Stimulated activated CD4-positive, alpha-beta T cell treated with anti-CD3 and anti-CD28 coated beads, Interleukin-4, amount 100 ng/mL, for 1 hour (primary cell): ENCODE measurements at regions not wholly inside any gene's neighbourhood (a gene's known extent, or its start where the extent isn't known, plus 50 kb on each side); places are given as distances from the start of the nearest gene placed in this dataset.

Experiments
- DNase-seq: peaks from one replicate; pipeline ENCODE4 v3.0.0-alpha.2; 2020

DNA sequence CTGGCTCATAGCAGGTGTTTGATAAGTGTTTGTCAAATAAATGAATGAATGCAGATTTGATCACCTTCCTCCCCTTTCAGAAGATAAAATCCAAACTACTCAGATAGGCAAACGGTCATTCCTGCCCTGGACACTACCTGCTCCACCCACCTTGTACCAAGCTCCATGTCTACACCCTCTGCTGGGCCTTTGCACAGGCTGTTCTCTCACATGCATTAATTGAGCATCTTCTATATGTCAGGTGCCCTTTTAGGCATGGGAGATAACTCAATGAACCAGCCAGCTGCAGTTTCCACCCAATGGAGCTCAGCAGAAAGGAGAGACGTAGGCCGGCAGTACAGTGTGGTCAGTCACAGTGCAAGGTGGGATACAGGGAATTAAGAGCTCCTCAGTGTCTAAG lies 102.3 kb upstream of the CPEB4 start:
- DNase-seq, result no peak

DNA sequence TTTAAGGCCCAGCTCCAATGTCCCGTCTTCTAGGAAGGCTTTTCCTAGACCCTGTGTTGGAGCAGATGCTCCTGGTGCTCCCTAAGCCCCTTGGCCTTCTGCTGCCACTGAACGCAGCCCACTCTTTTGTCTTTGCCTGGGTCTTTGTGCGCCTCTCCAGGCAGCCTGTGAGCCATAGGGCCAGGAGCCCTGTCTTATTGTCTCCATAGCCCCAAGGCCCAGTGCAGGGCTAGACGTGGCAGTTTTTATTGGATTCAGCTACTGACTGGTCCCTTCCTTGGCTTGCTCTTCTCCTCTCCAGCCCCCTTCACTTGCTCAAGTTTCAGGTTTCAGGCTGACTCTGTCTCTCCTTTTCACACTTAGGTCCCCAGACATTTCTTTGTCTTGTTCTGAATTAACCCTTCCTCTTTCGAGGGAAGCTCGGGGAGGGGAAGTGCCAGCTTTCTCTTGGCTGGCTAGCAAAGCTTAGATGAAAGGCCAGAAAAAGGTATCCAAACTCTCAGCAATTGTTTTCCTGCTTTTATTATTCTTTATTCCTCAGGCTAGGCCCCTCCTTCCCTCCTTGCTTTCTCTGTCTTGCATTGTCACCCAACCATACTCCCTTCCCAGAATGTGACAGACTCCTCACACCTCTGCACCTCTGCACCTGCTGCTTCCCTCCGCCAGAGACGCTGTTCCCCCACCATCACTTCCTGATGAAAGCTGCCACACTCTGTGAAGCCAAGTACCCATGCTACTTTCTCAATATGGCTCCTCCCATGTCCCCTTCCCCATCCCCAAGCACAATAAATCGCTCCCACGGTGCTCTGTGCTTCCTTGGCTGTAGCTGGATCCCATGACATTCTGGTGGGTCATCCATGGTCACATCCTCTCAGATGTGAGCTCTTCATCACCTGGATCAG lies 101.6 kb upstream of the CPEB4 start:
- DNase-seq, result no peak

DNA sequence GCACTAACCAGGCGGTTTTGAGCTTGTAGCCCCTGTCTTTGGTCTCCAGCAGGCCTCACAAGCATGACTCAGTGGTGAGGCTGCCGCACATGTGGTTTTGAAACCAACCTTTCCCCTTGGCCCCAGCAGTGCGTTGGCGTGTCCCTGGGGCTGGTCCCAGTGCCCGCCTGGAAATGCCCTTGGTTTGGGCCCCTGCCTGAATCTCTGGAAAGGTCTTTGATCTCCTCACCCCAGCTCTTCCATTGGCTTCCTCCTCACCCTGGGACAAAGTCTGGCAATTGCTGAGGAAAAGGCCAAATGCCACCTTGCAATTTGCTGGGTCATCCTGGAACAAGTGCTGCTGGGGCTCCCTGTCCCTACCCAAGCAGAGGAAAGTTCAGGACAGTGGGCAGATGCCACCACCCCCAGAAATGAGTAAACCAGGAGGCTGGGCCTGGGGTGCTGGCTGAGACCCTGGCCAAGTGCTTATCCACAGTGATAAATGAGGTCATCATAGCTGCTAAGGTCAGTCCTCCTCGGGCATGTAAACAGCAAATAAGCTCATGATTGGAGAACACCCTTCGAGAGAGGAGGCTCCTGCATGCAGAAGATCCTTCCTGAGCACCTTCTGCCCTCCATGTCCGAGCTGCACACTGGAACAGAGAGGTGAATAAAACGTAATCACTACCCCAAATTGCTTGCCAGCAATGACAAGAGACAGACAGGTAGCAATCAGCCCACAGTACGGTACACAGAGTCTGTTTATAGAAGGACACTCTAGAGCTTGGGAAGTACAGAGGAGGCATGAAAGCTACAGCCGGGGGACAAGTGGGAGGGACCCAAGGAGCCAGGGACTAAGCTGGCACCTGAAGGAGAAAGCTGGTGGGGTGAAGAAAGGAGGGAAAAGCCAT lies 98.9 kb upstream of the CPEB4 start:
- DNase-seq, result no peak

DNA sequence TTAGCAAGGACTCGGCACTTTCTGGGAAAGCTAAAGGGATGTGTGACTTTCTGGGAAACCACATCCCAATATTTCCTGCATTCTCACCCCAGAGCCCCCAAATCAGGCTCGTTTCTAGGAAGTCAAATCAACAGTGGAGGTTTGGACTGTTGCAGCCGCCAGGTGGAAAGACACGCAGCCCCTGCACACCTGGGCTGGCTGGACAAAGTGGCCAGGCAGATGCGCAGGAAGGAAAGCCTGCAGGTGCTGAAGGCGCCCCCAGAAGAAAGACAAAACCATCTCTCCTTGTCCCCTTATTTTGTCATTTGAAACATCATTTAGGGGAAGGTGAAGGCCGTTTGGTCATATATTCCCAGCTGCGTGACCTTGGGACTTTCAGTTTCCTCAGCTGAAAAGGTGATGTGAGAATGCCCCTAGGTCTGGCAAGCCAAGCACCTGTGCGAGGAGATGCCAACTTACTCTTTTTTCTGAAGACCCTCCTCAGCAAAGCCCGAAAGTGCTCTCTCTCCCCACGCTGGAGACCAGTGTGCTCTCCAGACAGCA lies 97.9 kb upstream of the CPEB4 start:
- DNase-seq, result no peak

DNA sequence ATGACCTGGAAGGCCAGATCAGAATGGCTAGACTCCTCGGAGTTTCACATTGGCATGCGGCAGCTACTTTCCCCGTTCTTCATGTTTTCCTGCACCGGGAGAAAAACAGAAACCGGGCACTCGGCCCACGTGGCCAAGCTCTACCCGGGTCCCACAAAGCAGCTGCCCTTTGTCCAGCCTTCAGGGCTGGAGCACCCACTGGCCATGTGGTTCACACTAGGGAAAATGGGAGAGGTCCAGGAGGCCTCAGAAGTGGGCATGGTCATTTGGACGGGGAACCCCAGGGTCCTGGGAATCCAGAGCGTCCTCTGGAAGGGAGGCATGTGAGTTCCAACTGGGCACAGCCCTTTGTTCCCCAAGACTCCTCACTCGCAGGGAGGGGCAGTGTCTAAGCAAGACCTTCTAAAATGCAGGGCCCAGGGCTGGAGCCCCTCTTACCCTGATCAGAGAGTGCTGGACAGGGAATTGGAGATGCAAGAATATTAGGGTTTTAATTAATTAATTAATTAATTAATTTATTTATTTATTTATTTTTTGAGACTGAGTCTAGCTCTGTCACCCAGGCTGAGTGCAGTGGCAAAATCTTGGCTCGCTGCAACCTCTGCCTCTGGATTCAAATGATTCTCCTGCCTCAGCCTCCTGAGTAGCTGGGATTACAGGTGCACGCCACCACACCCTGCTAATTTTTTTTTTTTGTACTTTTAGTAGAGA lies 97.2 kb upstream of the CPEB4 start:
- DNase-seq, result no peak

DNA sequence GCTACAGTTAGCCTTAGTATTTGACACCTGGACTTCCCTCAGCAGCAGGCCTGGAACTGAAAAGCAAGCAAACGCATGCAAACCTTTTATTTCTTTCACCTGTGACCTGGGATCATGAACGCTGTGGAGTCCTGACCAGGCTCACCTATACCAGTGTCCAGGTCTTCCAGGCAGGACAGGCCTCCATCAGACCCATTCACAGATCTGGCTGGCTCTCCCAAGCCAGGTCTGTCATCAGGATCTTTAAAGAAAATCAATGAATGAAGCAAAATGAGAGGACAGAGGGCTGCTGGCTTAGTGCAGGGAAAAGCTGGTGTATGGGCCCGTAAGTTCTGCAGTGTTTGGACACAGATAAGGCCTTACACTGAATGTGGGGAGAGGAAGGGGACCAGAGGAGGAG lies 96.3 kb upstream of the CPEB4 start:
- no peak for DNase-seq

DNA sequence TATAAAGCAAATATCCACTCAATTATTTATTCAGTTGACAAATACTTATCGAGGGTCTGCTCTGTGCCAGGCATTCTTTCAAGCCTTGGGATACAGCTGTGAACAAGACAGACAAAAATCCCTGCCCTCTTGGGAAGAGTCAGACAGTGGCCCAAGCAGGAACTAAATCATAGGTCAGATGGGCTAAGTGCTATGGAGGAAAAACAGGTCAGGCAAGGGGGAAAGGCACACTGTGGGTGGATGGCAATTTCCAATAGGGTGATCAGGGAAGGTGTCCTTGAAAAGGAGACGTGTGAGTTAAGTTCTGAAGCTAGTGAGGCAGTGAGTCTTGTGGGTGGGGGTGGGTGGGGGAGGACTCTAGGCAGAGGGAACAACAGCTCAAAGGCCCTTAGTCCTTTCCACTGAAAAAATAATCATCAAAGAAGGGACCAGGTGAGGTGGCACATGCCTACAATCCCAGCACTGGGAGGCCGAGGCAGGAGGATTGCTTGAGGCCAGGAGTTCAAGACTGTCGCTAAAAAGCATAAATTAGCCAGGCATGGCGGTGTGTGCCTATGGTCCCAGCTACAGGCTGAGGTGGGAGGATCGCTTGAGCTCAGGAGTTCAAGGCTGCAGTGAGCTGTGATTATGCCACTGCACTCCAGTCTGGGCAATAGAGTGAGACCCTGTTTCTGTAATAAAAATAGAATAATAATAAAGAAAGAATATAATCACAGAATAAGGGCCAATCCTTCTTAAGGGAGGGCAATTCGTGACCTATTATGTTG lies 95.2 kb upstream of the CPEB4 start:
- DNase-seq, result no peak

DNA sequence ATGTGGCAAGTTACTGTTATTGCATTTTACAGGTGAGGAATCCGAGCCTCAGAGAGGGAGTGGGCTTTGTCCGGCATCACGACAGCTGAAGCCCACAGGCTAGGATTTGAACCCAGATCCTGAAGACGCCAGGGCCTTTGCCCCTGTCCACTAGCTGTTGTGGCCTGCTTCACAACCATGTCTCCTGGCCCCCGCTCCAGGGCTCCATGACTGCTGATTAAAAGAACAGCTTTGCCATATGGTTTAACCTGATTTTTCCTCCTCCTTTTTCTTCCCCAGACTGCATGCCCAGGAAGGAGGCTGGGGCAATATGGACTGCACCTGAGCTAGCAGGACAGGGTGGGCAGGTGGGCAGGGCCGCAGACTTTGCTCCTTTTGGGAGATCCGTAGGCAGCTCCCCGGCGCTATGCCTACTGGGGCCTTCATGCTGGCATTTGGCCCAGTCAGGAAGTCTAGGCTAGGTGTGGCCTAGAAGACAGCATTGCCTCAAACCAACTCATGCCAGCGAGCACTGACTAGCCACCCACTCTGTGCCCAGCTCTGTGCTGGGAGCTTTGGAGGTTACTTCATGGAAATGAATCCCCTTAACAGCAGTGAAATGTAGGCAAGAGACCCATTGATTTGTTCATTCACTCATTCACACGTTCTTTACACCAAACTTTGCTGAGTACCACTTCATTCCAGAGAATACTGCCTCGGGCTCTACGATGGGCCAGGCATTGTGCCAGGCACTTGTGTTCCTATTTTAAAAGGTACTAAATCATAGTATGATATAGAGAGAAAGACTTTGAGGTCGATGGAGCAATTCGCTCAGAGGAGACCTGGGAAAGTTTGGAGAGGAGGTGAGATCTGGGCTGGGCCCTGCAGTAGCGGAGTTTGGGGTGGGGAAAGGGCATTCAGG lies 94.3 kb upstream of the CPEB4 start:
- no peak for DNase-seq

DNA sequence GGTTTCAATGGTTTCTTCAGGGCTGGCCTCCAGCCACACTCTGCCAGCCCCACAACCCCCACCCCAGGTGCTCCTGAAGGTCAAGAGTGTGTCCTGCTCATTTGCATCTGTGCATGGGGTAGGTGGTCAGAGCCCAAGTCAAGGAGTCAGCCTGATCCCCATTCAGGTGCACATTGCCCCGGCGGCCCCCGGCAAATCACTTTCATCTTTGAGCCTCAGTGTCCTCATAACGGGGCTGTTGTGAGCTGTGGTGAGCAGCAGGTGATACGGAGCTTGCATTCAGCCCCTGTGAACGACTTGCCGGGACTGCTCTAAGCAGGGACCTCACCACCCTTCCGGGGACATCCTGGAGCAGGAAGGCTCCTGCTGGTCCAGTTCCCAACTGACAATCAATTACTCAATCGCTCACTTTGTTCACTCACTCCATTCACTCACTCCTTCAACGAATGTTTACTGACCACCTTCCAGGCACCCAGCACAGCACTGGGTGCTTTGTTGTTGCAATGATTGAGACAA lies 93.2 kb upstream of the CPEB4 start:
- no peak for DNase-seq

DNA sequence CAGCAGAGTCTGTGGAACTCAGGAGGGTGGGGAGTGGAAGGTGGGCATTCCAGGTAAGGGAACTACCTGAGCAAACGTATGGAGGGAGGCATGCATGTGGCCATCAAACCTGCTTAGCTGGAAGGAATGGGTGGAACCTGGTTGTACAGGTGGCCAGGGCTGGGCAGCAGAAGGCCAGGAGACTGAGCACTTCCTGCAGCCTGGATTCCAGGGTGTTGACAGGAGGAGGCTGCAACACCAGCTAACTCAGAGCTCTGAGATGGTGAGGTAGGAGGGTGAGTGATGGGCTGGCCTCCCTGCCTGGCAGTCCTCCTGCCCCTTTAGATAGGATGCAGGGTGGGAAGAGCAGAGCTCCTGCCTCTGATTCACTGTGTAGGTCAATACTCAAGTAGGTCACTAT lies 92.5 kb upstream of the CPEB4 start:
- DNase-seq, result no peak

DNA sequence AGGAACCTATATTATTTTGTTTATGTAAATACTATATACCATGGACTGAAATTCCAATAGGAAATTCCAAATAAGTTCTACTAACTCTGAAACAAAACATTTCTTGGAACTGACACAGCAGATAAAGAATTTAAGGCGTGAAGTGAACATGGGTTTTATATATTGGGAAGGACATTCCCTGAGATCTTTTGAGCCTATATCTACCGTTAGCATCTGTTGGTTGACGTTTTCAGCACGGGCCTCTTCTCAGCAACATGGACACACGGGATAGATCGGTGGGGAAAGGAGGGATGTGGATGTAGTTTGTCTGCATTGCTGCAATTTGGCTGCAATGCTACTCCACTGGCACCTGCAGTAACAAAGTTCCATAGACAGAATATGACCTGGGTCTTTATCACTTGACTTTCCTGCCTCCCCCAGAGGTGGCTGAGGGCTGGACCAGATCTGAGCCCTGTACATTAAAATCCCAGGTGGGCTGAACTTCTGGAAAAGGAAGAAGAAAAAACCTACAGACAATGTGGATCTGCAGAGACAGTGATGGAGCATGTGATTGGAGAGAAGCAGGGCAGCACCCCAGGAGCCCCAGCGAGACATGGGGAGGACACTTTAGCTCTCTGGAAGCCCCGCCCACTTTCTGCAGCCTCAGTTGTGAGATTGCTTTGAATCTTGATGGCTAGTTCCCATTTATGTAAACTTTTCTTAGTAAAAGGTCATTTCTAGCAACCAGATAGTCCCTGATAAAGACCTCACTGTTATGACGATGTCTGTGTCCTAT lies 91.2 kb upstream of the CPEB4 start:
- DNase-seq, result no peak

DNA sequence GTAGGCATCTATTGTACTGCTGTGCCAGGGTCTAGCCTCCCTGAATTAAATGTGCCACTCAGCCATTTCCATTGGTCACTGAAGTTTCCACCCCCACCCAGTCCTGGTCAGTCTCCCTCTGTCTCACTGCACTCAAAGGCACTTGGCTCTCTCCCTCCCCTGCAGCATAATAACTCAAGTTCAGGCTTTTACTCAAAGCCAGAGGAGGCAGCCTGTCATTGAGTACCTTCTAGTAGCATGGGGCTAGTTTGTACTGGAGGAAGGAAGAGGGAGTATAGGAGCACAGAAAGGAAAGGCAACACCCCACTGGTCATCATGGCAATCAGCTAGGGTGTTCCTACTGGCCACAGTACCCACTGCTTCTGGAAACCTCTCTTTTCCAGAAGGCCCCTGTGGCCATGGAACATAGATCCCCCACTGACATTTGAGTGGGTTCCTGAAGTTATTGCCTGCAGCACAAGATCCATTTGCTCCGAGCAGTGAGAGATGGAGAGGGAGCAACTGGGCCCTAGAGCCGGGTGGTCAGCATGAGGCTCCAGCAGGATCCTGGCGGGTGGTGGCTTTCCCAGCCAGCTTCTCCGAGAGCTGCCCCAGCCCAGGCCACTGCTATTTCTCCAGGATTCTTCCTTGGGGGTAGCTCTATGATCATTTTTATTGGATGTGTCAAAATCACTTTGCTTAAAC lies 89.9 kb upstream of the CPEB4 start:
- no peak for DNase-seq

DNA sequence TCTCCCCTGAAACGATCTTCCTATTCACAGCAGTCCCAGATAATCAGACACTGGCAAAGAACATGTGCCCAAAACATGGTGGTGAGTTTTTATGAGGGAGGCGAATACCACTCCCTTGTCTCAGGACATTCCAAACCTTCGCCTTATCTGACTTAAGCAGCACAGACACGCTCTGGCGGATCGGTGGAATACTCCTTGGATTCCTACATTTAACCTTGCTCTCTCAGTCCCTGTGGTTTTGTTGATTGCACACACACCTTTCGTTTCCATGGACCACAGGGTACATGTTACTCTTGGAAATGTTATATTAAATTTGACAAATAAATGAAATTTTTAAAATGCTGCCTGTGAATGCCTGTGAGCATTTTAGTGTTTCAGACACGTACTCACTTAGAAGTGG lies 87.8 kb upstream of the CPEB4 start:
- DNase-seq, result no peak

DNA sequence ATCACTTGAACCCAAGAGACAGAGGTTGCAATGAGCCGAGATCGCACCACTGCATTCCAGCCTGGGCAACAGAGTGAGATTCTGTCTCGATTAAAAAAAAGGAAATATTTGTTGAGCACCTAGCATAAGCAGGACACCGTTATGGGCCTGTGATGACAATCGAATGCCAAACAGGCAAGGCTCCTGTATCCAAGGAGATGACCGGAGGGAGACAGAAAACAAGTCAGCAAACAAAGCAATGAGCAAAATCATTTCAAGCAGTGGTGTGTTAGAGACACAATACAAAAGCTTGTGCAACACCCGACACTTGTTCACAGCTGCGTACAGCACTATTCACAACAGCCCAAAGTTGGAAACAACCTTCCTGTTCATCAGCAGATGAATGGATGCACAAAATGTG lies 87.1 kb upstream of the CPEB4 start:
- no peak for DNase-seq

DNA sequence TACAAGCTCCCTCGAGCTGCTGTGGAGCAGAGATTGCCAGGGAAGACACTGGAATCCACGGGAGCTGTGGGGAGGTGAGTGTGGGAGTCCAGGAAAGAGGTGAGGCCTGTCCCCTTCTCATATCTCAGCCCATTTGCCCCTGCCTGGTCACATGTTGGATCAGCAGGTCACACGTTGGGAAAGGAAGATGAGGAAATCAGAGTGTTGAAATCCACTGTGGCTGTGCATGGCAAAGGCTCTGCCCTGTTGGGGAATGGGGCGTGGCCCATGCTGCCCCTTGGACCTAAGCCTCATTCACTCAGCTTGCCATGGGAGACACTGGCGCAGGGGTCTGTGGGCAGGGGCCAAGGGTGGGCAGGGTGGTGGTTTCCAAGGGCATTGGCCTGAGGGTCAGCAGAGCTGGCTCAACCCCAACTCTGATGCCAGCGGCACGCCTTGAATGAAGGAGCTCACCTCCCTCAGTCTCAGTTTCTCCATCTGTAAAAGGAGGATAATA lies 85.4 kb upstream of the CPEB4 start:
- DNase-seq, result no peak

DNA sequence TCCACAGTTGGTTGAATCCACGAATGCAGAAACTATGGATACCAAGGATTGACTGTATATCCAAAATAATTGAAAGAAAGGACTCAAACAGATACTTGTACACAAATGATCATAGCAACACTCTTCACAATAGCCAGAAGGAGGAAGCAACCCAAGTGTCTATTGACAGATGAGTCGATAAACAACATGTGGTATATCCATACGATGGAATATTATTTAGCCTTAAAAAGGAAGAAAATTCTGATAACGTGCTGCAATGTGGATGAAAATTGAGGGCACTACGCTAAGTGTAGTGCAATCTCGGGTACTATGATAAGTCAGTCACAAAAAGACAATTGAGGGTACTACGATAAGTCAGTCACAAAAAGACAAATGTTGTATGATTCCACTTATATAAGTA lies 83.6 kb upstream of the CPEB4 start:
- DNase-seq, result no peak

DNA sequence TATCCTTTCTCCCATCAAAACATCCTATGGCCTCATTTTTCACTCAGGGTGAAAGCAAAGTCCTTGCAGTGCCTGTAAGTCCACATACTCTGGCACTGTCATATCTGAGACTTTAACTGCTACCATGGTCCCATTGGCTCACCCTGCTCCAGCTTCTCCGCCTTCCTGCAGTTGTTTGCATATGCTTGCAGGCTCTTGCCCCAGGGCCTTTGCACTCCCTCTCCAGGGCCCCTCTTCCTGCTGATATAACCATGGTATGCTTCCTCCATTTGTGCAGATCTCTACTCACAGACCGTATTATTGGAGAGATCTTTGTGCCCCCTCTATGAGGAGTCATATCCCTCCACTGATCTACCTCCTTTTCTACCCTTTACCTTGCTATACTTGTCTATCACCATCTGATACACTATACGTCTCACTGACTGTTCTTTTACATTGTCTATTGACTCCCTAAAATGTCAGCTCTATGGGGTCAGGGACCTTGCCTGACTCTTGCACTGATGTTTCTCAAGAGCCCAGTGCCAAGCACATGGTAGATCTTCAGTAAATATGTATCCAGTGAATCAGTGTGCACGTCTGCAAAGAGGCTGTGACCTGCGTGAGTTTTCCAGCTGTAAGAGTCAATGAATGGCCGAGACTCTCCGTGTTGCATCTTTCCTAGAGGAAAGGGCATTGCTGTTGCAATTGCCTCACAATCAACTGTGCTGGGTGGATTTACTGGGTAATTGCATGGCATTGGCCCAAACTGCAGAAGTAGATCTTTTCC lies 81.7 kb upstream of the CPEB4 start:
- no peak for DNase-seq

DNA sequence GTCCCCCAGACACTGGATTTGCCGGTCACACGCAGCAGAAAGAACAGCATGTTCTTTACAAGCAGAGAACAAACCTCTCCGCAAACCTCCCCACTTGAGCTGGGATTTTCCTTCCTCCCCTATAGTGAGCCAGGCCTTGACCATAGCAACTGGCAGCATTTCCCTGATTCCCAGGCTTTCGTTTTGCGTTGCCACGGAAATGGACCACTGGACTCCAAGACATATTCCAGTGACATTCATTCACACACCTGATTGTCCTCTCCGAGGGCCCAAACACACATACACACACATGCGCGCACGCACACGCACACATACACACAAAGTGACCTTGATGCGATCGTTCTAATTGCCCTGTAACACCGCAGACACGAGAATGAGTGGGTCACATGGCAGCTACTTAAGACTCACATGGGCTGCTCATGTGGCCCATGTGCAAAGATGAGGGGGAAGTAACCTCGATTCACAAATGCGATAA lies 80.9 kb upstream of the CPEB4 start:
- no peak for DNase-seq
